ENCODE measurements at regions not wholly inside any gene's neighbourhood (a gene's known extent, or its start where the extent isn't known, plus 50 kb on each side); places are given as distances from the start of the nearest gene placed in this dataset.

GRCh38 chr13:67821606-67822005 lies 591.5 kb upstream of the PCDH9 start:
- Histone ChIP-seq H3K4me1 (ENCODE audit: control insufficient read depth, insufficient read depth, low read length) (no peaks in the 10 kb centered on the region), H3K9me3 (ENCODE audit: control insufficient read depth, insufficient read depth, low read depth, low read length) (no peaks in the 10 kb centered on the region), H3K36me3 (ENCODE audit: control insufficient read depth in 2 of 2, insufficient read depth in 1 of 2, low read length in 2 of 2) (no peaks in the 10 kb centered on the region), H3K27ac (ENCODE audit: extremely low read depth, low read depth, low read length) (no peak overlapping the region), H3K4me3 (ENCODE audit: low read depth, low read length) (no peak overlapping the region)
- TF ChIP-seq ZNF610 (tag by site-specific recombination; IDR thresholded peaks at IDR 0.05; ENCODE audit: borderline replicate concordance) = no peak
- TF ChIP-seq ZNF654 (tag by site-specific recombination; IDR thresholded peaks at IDR 0.05; ENCODE audit: low read depth) = no peak
- no peak for TF ChIP-seq ZNF701 (tag by site-specific recombination; IDR thresholded peaks at IDR 0.05)
- TF ChIP-seq IKZF3 (tag by site-specific recombination; IDR thresholded peaks at IDR 0.05) = no peak
- TF ChIP-seq ZNF157 (tag by site-specific recombination; IDR thresholded peaks at IDR 0.05) = no peak
- TF ChIP-seq, protein P1, sequence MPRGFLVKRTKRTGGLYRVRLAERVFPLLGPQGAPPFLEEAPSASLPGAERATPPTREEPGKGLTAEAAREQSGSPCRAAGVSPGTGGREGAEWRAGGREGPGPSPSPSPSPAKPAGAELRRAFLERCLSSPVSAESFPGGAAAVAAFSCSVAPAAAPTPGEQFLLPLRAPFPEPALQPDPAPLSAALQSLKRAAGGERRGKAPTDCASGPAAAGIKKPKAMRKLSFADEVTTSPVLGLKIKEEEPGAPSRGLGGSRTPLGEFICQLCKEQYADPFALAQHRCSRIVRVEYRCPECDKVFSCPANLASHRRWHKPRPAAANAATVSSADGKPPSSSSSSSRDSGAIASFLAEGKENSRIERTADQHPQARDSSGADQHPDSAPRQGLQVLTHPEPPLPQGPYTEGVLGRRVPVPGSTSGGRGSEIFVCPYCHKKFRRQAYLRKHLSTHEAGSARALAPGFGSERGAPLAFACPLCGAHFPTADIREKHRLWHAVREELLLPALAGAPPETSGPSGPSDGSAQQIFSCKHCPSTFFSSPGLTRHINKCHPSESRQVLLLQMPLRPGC (tag by site-specific recombination; IDR thresholded peaks at IDR 0.05) = no peak
- no peak for TF ChIP-seq GLIS2 (tag by site-specific recombination; IDR thresholded peaks at IDR 0.05)
- TF ChIP-seq, protein P2, sequence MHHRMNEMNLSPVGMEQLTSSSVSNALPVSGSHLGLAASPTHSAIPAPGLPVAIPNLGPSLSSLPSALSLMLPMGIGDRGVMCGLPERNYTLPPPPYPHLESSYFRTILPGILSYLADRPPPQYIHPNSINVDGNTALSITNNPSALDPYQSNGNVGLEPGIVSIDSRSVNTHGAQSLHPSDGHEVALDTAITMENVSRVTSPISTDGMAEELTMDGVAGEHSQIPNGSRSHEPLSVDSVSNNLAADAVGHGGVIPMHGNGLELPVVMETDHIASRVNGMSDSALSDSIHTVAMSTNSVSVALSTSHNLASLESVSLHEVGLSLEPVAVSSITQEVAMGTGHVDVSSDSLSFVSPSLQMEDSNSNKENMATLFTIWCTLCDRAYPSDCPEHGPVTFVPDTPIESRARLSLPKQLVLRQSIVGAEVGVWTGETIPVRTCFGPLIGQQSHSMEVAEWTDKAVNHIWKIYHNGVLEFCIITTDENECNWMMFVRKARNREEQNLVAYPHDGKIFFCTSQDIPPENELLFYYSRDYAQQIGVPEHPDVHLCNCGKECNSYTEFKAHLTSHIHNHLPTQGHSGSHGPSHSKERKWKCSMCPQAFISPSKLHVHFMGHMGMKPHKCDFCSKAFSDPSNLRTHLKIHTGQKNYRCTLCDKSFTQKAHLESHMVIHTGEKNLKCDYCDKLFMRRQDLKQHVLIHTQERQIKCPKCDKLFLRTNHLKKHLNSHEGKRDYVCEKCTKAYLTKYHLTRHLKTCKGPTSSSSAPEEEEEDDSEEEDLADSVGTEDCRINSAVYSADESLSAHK (tag by site-specific recombination; IDR thresholded peaks at IDR 0.05) = no peak
- TF ChIP-seq ZNF629 (tag by site-specific recombination; IDR thresholded peaks at IDR 0.05) = no peak
- POLR2A ChIA-PET = no interaction called here
- CTCF ChIA-PET = no interaction called here

DNA sequence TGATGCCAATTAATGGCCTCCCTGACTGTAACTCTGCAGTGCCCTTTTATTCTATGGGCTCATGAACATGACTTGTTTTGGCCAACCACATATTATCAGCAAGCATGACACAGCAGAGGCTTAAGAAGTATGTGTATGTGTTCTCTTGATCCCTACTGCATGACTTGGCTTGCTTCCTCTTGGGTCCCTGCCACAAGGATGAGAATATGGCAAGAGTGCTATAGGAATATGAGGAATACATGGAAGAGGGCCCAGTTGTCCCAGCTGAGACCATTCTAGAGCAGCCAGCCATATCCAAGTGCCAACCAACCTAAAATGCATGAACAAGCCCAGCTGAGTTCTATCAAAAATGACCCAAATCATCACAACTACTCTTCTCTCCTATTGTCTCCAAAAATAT lies 576.7 kb upstream of the PCDH9 start:
- CTCF ChIA-PET = interaction anchor here (1.7 kb wide), 1 partner anchor 10 kb away, joined by 5 read pairs; no protein-coding TSS in a partner anchor
- H3K36me3 ChIP-seq (ENCODE audit: control insufficient read depth in 2 of 2, insufficient read depth in 1 of 2, low read length in 2 of 2) = no peaks in the 10 kb centered on the region
- no peaks in the 10 kb centered on the region for H3K4me1 ChIP-seq (ENCODE audit: control insufficient read depth, insufficient read depth, low read length)

More for the DNA sequence above, 576.7 kb upstream of the PCDH9 start:
- no peaks in the 10 kb centered on the region for H3K9me3 ChIP-seq (ENCODE audit: control insufficient read depth, insufficient read depth, low read depth, low read length)
- no peak overlapping the region for H3K27ac ChIP-seq (ENCODE audit: extremely low read depth, low read depth, low read length)
- no peak overlapping the region for H3K4me3 ChIP-seq (ENCODE audit: low read depth, low read length)
- TF ChIP-seq ZNF707 (tag by site-specific recombination; IDR thresholded peaks at IDR 0.05) (no peak), MEIS1 (CRISPR knock-in tag; IDR thresholded peaks at IDR 0.05; ENCODE audit: borderline replicate concordance) (no peak), ZNF184 (tag by site-specific recombination; IDR thresholded peaks at IDR 0.05) (no peak)
- TF ChIP-seq, protein P3, sequence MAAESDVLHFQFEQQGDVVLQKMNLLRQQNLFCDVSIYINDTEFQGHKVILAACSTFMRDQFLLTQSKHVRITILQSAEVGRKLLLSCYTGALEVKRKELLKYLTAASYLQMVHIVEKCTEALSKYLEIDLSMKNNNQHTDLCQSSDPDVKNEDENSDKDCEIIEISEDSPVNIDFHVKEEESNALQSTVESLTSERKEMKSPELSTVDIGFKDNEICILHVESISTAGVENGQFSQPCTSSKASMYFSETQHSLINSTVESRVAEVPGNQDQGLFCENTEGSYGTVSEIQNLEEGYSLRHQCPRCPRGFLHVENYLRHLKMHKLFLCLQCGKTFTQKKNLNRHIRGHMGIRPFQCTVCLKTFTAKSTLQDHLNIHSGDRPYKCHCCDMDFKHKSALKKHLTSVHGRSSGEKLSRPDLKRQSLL (tag by site-specific recombination; IDR thresholded peaks at IDR 0.05) = no peak
- TF ChIP-seq, protein P4, sequence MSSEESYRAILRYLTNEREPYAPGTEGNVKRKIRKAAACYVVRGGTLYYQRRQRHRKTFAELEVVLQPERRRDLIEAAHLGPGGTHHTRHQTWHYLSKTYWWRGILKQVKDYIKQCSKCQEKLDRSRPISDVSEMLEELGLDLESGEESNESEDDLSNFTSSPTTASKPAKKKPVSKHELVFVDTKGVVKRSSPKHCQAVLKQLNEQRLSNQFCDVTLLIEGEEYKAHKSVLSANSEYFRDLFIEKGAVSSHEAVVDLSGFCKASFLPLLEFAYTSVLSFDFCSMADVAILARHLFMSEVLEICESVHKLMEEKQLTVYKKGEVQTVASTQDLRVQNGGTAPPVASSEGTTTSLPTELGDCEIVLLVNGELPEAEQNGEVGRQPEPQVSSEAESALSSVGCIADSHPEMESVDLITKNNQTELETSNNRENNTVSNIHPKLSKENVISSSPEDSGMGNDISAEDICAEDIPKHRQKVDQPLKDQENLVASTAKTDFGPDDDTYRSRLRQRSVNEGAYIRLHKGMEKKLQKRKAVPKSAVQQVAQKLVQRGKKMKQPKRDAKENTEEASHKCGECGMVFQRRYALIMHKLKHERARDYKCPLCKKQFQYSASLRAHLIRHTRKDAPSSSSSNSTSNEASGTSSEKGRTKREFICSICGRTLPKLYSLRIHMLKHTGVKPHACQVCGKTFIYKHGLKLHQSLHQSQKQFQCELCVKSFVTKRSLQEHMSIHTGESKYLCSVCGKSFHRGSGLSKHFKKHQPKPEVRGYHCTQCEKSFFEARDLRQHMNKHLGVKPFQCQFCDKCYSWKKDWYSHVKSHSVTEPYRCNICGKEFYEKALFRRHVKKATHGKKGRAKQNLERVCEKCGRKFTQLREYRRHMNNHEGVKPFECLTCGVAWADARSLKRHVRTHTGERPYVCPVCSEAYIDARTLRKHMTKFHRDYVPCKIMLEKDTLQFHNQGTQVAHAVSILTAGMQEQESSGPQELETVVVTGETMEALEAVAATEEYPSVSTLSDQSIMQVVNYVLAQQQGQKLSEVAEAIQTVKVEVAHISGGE (tag by site-specific recombination; conservative IDR thresholded peaks at IDR 0.05; ENCODE audit: low read depth) = no peak
- TF ChIP-seq, protein P5, sequence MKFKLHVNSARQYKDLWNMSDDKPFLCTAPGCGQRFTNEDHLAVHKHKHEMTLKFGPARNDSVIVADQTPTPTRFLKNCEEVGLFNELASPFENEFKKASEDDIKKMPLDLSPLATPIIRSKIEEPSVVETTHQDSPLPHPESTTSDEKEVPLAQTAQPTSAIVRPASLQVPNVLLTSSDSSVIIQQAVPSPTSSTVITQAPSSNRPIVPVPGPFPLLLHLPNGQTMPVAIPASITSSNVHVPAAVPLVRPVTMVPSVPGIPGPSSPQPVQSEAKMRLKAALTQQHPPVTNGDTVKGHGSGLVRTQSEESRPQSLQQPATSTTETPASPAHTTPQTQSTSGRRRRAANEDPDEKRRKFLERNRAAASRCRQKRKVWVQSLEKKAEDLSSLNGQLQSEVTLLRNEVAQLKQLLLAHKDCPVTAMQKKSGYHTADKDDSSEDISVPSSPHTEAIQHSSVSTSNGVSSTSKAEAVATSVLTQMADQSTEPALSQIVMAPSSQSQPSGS (tag by site-specific recombination; IDR thresholded peaks at IDR 0.05; ENCODE audit: low read depth) = no peak
- TF ChIP-seq, protein P6, sequence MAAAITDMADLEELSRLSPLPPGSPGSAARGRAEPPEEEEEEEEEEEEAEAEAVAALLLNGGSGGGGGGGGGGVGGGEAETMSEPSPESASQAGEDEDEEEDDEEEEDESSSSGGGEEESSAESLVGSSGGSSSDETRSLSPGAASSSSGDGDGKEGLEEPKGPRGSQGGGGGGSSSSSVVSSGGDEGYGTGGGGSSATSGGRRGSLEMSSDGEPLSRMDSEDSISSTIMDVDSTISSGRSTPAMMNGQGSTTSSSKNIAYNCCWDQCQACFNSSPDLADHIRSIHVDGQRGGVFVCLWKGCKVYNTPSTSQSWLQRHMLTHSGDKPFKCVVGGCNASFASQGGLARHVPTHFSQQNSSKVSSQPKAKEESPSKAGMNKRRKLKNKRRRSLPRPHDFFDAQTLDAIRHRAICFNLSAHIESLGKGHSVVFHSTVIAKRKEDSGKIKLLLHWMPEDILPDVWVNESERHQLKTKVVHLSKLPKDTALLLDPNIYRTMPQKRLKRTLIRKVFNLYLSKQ (tag by site-specific recombination; IDR thresholded peaks at IDR 0.05; ENCODE audit: borderline replicate concordance) = no peak
- POLR2A ChIA-PET = no interaction called here
